Choroid plexus epithelial cell (primary cell): ENCODE measurements at regions not wholly inside any gene's neighbourhood (a gene's known extent, or its start where the extent isn't known, plus 50 kb on each side); places are given as distances from the start of the nearest gene placed in this dataset.

Experiments
- DNase-seq: peaks from one replicate; pipeline ENCODE4 v3.0.0-alpha.2; 2010; ENCODE audit warnings: low read depth
- H3K4me3 ChIP-seq: 2 replicates; pipeline ENCODE4 v1.5.1; 2011; ENCODE audit warnings: low read depth, mild to moderate bottlenecking, control low read depth, low read length, moderate library complexity
- CTCF ChIP-seq: conservative IDR thresholded peaks from 2 replicates; pipeline ENCODE4 v1.5.1; 2011; ENCODE audit warnings: low read depth, mild to moderate bottlenecking, control low read depth, inconsistent platforms, low read length, moderate library complexity

- DNase-seq = no peak
- no peak for TF ChIP-seq CTCF
- no peak overlapping the region for H3K4me3 ChIP-seq
Measured at GRCh38 chr2:216569765-216570164, 63.5 kb upstream of the IGFBP2 start.

GRCh38 chr2:216570357-216570756 lies 62.9 kb upstream of the IGFBP2 start:
- no peak for TF ChIP-seq CTCF
- no peak overlapping the region for H3K4me3 ChIP-seq
- DNase-seq = no peak

GRCh38 chr2:216571178-216571908 lies 61.9 kb upstream of the IGFBP2 start:
- no peak for TF ChIP-seq CTCF
- H3K4me3 ChIP-seq = no peak overlapping the region
- DNase-seq = no peak

GRCh38 chr2:216571909-216572513 lies 61.2 kb upstream of the IGFBP2 start:
- no peak for TF ChIP-seq CTCF
- DNase-seq = no peak
- no peak overlapping the region for H3K4me3 ChIP-seq

- H3K4me3 ChIP-seq = no peak overlapping the region
- TF ChIP-seq CTCF = no peak
- peak; percentile 64 for DNase-seq
Measured at GRCh38 chr2:216572582-216573578, 60.3 kb upstream of the IGFBP2 start.

- no peak overlapping the region for H3K4me3 ChIP-seq
- TF ChIP-seq CTCF = no peak
- DNase-seq = peak; percentile 42
Measured at GRCh38 chr2:216574046-216574445, 59.2 kb upstream of the IGFBP2 start.
